Endothelial cell (in vitro differentiated cells): ENCODE measurements at regions not wholly inside any gene's neighbourhood (a gene's known extent, or its start where the extent isn't known, plus 50 kb on each side); places are given as distances from the start of the nearest gene placed in this dataset.

Experiments used
- DNase-seq: peaks from one replicate; pipeline ENCODE4 v3.0.0; 2021; ENCODE audit warnings: low spot score
- H3K27ac Mint-ChIP-seq: one replicate; pipeline ENCODE4 v1.8.0; 2021; ENCODE audit warnings: mixed read lengths, inconsistent platforms; ENCODE audit not compliant: unreplicated experiment
- H3K27me3 Mint-ChIP-seq: one replicate; pipeline ENCODE4 v1.8.0; 2021; ENCODE audit warnings: mild to moderate bottlenecking, moderate library complexity, mixed read lengths, inconsistent platforms; ENCODE audit not compliant: unreplicated experiment
- H3K36me3 Mint-ChIP-seq: one replicate; pipeline ENCODE4 v1.8.0; 2021; ENCODE audit warnings: mild to moderate bottlenecking, low read depth, mixed read lengths, inconsistent platforms; ENCODE audit not compliant: unreplicated experiment
- H3K4me1 Mint-ChIP-seq: one replicate; pipeline ENCODE4 v1.8.0; 2021; ENCODE audit warnings: mild to moderate bottlenecking, mixed read lengths, inconsistent platforms; ENCODE audit not compliant: unreplicated experiment
- H3K4me3 Mint-ChIP-seq: one replicate; pipeline ENCODE4 v1.8.0; 2021; ENCODE audit warnings: mild to moderate bottlenecking, mixed read lengths, inconsistent platforms; ENCODE audit not compliant: unreplicated experiment
- H3K9me3 Mint-ChIP-seq: one replicate; pipeline ENCODE4 v1.8.0; 2021; ENCODE audit warnings: mixed read lengths, inconsistent platforms; ENCODE audit not compliant: unreplicated experiment
- CTCF ChIP-seq: fragments of 200-600 bp; sonication (generic); IDR thresholded peaks from one replicate; pipeline ENCODE4 v1.5.0; 2021; ENCODE audit warnings: antibody characterized with exemption; ENCODE audit not compliant: unreplicated experiment

GRCh38 chr5:17872204-17872603 is 237.9 kb downstream of the TAF11L14 start:
- H3K9me3 Mint-ChIP-seq = no peaks in the 10 kb centered on the region
- no peak overlapping the region for H3K4me3 Mint-ChIP-seq
- no peak for DNase-seq
- no peak for TF ChIP-seq CTCF
- H3K36me3 Mint-ChIP-seq = no peaks in the 10 kb centered on the region
- no peaks in the 10 kb centered on the region for H3K4me1 Mint-ChIP-seq
- H3K27ac Mint-ChIP-seq = no peak overlapping the region
- no peaks in the 10 kb centered on the region for H3K27me3 Mint-ChIP-seq

GRCh38 chr5:17878541-17878940 is 244.3 kb downstream of the TAF11L14 start:
- Mint-ChIP-seq H3K27ac (no peak overlapping the region), H3K4me3 (no peak overlapping the region), H3K27me3 (no peaks in the 10 kb centered on the region), H3K36me3 (no peaks in the 10 kb centered on the region), H3K4me1 (no peaks in the 10 kb centered on the region), H3K9me3 (no peaks in the 10 kb centered on the region)
- TF ChIP-seq CTCF = no peak
- DNase-seq = no peak

GRCh38 chr5:17879276-17879675 is 245.0 kb downstream of the TAF11L14 start:
- Mint-ChIP-seq H3K4me1 (no peaks in the 10 kb centered on the region), H3K36me3 (no peaks in the 10 kb centered on the region), H3K27ac (no peak overlapping the region), H3K9me3 (no peaks in the 10 kb centered on the region), H3K4me3 (no peak overlapping the region), H3K27me3 (no peaks in the 10 kb centered on the region)
- DNase-seq = no peak
- no peak for TF ChIP-seq CTCF

GRCh38 chr5:17880869-17881268 is 246.6 kb downstream of the TAF11L14 start:
- Mint-ChIP-seq H3K4me1 (no peaks in the 10 kb centered on the region), H3K4me3 (no peak overlapping the region), H3K36me3 (no peaks in the 10 kb centered on the region), H3K27me3 (no peaks in the 10 kb centered on the region), H3K9me3 (no peaks in the 10 kb centered on the region), H3K27ac (no peak overlapping the region)
- no peak for TF ChIP-seq CTCF
- DNase-seq = no peak

- Mint-ChIP-seq H3K4me1 (no peaks in the 10 kb centered on the region), H3K27ac (no peak overlapping the region), H3K27me3 (no peaks in the 10 kb centered on the region), H3K4me3 (no peak overlapping the region), H3K36me3 (no peaks in the 10 kb centered on the region), H3K9me3 (no peaks in the 10 kb centered on the region)
- no peak for DNase-seq
- TF ChIP-seq CTCF = no peak
Observed at GRCh38 chr5:17882760-17883488, 248.7 kb downstream of the TAF11L14 start.
